Endodermal cell (in vitro differentiated cells): ENCODE measurements at regions not wholly inside any gene's neighbourhood (a gene's known extent, or its start where the extent isn't known, plus 50 kb on each side); places are given as distances from the start of the nearest gene placed in this dataset.
"Not testable (repeated sequence)": the region's sequence is repeated elsewhere in the genome, so short reads cannot be mapped to it uniquely, and the experiment has no call there.

Source experiments
- DNase-seq: peaks from one replicate; pipeline ENCODE4 v3.0.0-alpha.2; 2017
- H3K27ac ChIP-seq: 2 replicates; pipeline ENCODE4 v1.5.1; 2013; ENCODE audit warnings: mild to moderate bottlenecking, low read depth, low read length, moderate library complexity
- H3K27me3 ChIP-seq: 2 replicates; pipeline ENCODE4 v1.6.1; 2013; ENCODE audit warnings: mild to moderate bottlenecking, low read length, moderate library complexity; ENCODE audit not compliant: insufficient read depth, control insufficient read depth, poor library complexity, severe bottlenecking
- H3K36me3 ChIP-seq: 2 replicates; pipeline ENCODE4 v1.7.0; 2013; ENCODE audit warnings: mild to moderate bottlenecking, low read length, moderate library complexity; ENCODE audit not compliant: control insufficient read depth, insufficient read depth
- H3K4me1 ChIP-seq: one replicate; pipeline ENCODE4 v1.7.0; 2013; ENCODE audit warnings: low read length; ENCODE audit not compliant: control insufficient read depth, insufficient read depth
- H3K4me3 ChIP-seq: 2 replicates; pipeline ENCODE4 v1.5.1; 2013; ENCODE audit warnings: mild to moderate bottlenecking, low read length, moderate library complexity
- H3K9ac ChIP-seq: 2 replicates; pipeline ENCODE4 v1.6.1; 2013; ENCODE audit warnings: mild to moderate bottlenecking, low read length, moderate library complexity; ENCODE audit not compliant: poor library complexity, severe bottlenecking; ENCODE audit errors: extremely low read depth
- H3K9me3 ChIP-seq: 2 replicates; pipeline ENCODE4 v1.6.1; 2013; ENCODE audit warnings: mild to moderate bottlenecking, low read length, moderate library complexity; ENCODE audit not compliant: control insufficient read depth
- H3K27ac Mint-ChIP-seq: 2 replicates; pipeline ENCODE4 v1.8.0; 2020; ENCODE audit warnings: mixed read lengths
- H3K27me3 Mint-ChIP-seq: 2 replicates; pipeline ENCODE4 v1.8.0; 2021; ENCODE audit warnings: mild to moderate bottlenecking, mixed read lengths; ENCODE audit not compliant: insufficient read depth
- H3K36me3 Mint-ChIP-seq: 2 replicates; pipeline ENCODE4 v1.8.0; 2020; ENCODE audit warnings: low read depth, mixed read lengths
- H3K4me1 Mint-ChIP-seq: 2 replicates; pipeline ENCODE4 v1.8.0; 2020; ENCODE audit warnings: mixed read lengths
- H3K4me3 Mint-ChIP-seq: 2 replicates; pipeline ENCODE4 v1.8.0; 2020; ENCODE audit warnings: mild to moderate bottlenecking, moderate library complexity, mixed read lengths
- H3K9me3 Mint-ChIP-seq: 2 replicates; pipeline ENCODE4 v1.8.0; 2020; ENCODE audit warnings: mild to moderate bottlenecking, mixed read lengths
- CTCF ChIP-seq: fragments of 200-600 bp; sonication (generic); conservative IDR thresholded peaks from 2 replicates; pipeline ENCODE4 v1.5.0; 2021; ENCODE audit warnings: antibody characterized with exemption, mild to moderate bottlenecking
- WGBS, 2 experiments: methylation state at CpG; one replicate each; pipeline versions ENCODE4 v1.1.5 to v1.1.7; 2013; ENCODE audit warnings: missing lambda C conversion rate in 2 of 2, mixed read lengths in 1 of 2; ENCODE audit not compliant: insufficient coverage in 1 of 2, insufficient read length in 1 of 2; 5-methylcytosine and 5-hydroxymethylcytosine counted together

GRCh38 chr4:159420162-159421057, 317.5 kb downstream of the RAPGEF2 start:
- no peak for TF ChIP-seq CTCF
- peaks cover 24% of the 10 kb centered on the region for H3K9me3 ChIP-seq
- no peaks in the 10 kb centered on the region for H3K36me3 ChIP-seq
- H3K36me3 Mint-ChIP-seq = no peaks in the 10 kb centered on the region
- H3K4me1 ChIP-seq = no peaks in the 10 kb centered on the region
- 96% methylated on average over 16 to 25 of the region's 25 CpGs for WGBS, 2 experiments
- H3K9ac ChIP-seq = no peak overlapping the region
- H3K27me3 ChIP-seq = no peaks in the 10 kb centered on the region
- no peak overlapping the region for H3K27ac Mint-ChIP-seq
- no peak overlapping the region for H3K4me3 Mint-ChIP-seq
- H3K4me3 ChIP-seq = no peak overlapping the region
- no peaks in the 10 kb centered on the region for H3K27me3 Mint-ChIP-seq
- DNase-seq = no peak
- H3K9me3 Mint-ChIP-seq = peaks cover 31% of the 10 kb centered on the region
- H3K4me1 Mint-ChIP-seq = no peaks in the 10 kb centered on the region
- no peak overlapping the region for H3K27ac ChIP-seq

GRCh38 chr4:159421058-159421419, 318.2 kb downstream of the RAPGEF2 start:
- not testable (repeated sequence) for H3K27ac ChIP-seq, H3K27me3 ChIP-seq, H3K27ac Mint-ChIP-seq, H3K9ac ChIP-seq, H3K4me3 Mint-ChIP-seq, H3K4me1 Mint-ChIP-seq, H3K27me3 Mint-ChIP-seq, H3K36me3 ChIP-seq, H3K36me3 Mint-ChIP-seq, H3K4me1 ChIP-seq, DNase-seq, H3K4me3 ChIP-seq
- peaks cover 28% of the 10 kb centered on the region for H3K9me3 Mint-ChIP-seq
- 91 to 94% methylated on average over 5 of the region's 5 CpGs for WGBS, 2 experiments
- H3K9me3 ChIP-seq = peaks cover 24% of the 10 kb centered on the region

GRCh38 chr4:159422019-159422418, 319.1 kb downstream of the RAPGEF2 start:
- H3K27ac ChIP-seq = no peak overlapping the region
- no peak overlapping the region for H3K4me3 Mint-ChIP-seq
- H3K36me3 ChIP-seq = no peaks in the 10 kb centered on the region
- no peaks in the 10 kb centered on the region for H3K27me3 Mint-ChIP-seq
- no peak overlapping the region for H3K27ac Mint-ChIP-seq
- H3K4me3 ChIP-seq = no peak overlapping the region
- H3K9me3 ChIP-seq = peaks cover 24% of the 10 kb centered on the region
- H3K4me1 ChIP-seq = peaks cover 4% of the 10 kb centered on the region
- H3K9me3 Mint-ChIP-seq = peaks cover 28% of the 10 kb centered on the region
- WGBS, 2 experiments = 92 to 94% methylated on average over 7 to 8 of the region's 8 CpGs
- no peak for DNase-seq
- no peak for TF ChIP-seq CTCF
- no peaks in the 10 kb centered on the region for H3K27me3 ChIP-seq
- H3K4me1 Mint-ChIP-seq = no peaks in the 10 kb centered on the region
- no peak overlapping the region for H3K9ac ChIP-seq
- H3K36me3 Mint-ChIP-seq = no peaks in the 10 kb centered on the region
